ENCODE measurements at regions not wholly inside any gene's neighbourhood (a gene's known extent, or its start where the extent isn't known, plus 50 kb on each side); places are given as distances from the start of the nearest gene placed in this dataset.

DNA sequence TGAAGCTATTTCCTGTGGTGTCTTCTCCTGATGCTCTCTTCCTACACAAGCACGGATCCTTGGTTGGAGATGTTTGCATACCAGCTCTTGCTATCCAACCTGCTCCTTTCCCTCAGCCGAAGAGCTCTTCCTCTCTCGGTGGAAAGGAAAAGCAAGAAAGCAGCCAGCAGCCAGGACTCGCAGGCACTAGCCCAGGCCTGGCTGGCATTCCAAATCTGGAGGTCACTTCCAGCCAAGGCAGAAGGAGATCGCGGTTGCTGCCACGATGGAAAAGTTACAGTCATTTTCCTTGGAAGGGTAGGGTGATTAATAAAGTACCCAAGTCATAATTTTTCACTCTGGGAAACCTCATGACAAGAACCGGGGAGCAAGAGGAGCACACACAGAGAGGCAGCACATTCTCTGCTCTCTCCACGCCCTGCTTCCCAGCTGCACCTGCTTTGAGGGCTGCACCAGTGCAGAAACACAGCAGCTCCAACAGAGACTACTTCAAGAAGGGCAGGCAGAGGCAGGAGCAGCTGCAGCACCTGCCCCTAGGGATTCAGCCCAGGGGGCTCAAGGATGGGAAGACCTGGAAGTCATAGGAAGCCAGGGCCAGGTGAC lies 399.3 kb downstream of the CADM1 start:
- intact Hi-C loops (cut with micrococcal nuclease; ENCODE audit: unreplicated experiment), result no loop called here
- CTCF ChIA-PET, result no interaction called here
- Histone ChIP-seq H3K4me3 (no peak overlapping the region), H4K20me1 (ENCODE audit: insufficient read depth) (no peaks in the 10 kb centered on the region), H3K27ac (no peak overlapping the region), H3K9me2 (ENCODE audit: insufficient read depth) (no peaks in the 10 kb centered on the region), H3K4me2 (no peak overlapping the region), H2AFZ (no peak overlapping the region), H3F3A (ENCODE audit: insufficient read depth, low read depth) (no peaks in the 10 kb centered on the region), H3K27me3 (ENCODE audit: insufficient read depth, low read depth) (0 out of 2 replicates have a peak, but pooled peaks cover 19% of the 10 kb centered on the region), H3K36me3 (ENCODE audit: low read depth) (no peaks in the 10 kb centered on the region), H3K4me1 (replicated peaks; ENCODE audit: insufficient read depth) (no peaks in the 10 kb centered on the region), H3K79me2 (ENCODE audit: low read depth) (no peaks in the 10 kb centered on the region), H3K9me3 (ENCODE audit: insufficient read depth, low read depth) (no peaks in the 10 kb centered on the region)
- POLR2A ChIA-PET (ENCODE audit: unreplicated experiment), result no interaction called here
- no TSS peak for BruUV-seq (replicated peaks)
- no peak for DNase-seq
- TF ChIP-seq EZH2 (IDR thresholded peaks at IDR 0.05; ENCODE audit: low read depth), result no peak
- TF ChIP-seq, protein P1, sequence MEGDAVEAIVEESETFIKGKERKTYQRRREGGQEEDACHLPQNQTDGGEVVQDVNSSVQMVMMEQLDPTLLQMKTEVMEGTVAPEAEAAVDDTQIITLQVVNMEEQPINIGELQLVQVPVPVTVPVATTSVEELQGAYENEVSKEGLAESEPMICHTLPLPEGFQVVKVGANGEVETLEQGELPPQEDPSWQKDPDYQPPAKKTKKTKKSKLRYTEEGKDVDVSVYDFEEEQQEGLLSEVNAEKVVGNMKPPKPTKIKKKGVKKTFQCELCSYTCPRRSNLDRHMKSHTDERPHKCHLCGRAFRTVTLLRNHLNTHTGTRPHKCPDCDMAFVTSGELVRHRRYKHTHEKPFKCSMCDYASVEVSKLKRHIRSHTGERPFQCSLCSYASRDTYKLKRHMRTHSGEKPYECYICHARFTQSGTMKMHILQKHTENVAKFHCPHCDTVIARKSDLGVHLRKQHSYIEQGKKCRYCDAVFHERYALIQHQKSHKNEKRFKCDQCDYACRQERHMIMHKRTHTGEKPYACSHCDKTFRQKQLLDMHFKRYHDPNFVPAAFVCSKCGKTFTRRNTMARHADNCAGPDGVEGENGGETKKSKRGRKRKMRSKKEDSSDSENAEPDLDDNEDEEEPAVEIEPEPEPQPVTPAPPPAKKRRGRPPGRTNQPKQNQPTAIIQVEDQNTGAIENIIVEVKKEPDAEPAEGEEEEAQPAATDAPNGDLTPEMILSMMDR (conservative IDR thresholded peaks at IDR 0.05), result no peak

DNA sequence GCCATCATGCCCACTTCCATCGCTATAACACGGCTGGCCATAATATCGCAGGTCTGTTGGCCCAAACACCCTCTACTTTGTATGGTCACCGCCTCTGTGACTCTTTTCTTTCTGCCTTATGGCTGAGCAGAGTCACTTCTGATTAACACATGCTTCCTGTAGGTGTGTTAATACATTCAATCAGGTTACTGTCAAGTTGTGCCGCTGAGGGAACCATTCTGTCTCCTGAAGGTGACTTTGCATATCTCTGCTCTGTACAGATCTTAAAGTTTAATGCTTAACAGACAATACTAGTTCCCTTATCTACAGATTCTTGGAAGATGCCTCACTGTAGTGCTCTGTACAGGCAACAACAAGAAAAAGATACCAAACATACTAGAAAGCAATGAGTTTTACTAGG lies 393.1 kb downstream of the CADM1 start:
- Histone ChIP-seq H3K4me1 (replicated peaks; ENCODE audit: insufficient read depth) (no peaks in the 10 kb centered on the region), H3K27ac (no peak overlapping the region), H3K9me3 (ENCODE audit: insufficient read depth, low read depth) (no peaks in the 10 kb centered on the region), H3K27me3 (ENCODE audit: insufficient read depth, low read depth) (0 out of 2 replicates have a peak, but pooled peaks cover 8% of the 10 kb centered on the region), H3K79me2 (ENCODE audit: low read depth) (no peaks in the 10 kb centered on the region), H3K4me3 (no peak overlapping the region), H3K4me2 (no peak overlapping the region), H4K20me1 (ENCODE audit: insufficient read depth) (no peaks in the 10 kb centered on the region), H2AFZ (no peak overlapping the region), H3K9me2 (ENCODE audit: insufficient read depth) (no peaks in the 10 kb centered on the region), H3K36me3 (ENCODE audit: low read depth) (no peaks in the 10 kb centered on the region), H3F3A (ENCODE audit: insufficient read depth, low read depth) (no peaks in the 10 kb centered on the region)
- ChIA-PET POLR2A (ENCODE audit: unreplicated experiment) (no interaction called here), CTCF (no interaction called here)
- no peak for TF ChIP-seq EZH2 (IDR thresholded peaks at IDR 0.05; ENCODE audit: low read depth)
- TF ChIP-seq, protein P1 (conservative IDR thresholded peaks at IDR 0.05), result no peak
- DNase-seq, result no peak
- BruUV-seq (replicated peaks), result no TSS peak
- intact Hi-C loops (cut with micrococcal nuclease; ENCODE audit: unreplicated experiment), result no loop called here

DNA sequence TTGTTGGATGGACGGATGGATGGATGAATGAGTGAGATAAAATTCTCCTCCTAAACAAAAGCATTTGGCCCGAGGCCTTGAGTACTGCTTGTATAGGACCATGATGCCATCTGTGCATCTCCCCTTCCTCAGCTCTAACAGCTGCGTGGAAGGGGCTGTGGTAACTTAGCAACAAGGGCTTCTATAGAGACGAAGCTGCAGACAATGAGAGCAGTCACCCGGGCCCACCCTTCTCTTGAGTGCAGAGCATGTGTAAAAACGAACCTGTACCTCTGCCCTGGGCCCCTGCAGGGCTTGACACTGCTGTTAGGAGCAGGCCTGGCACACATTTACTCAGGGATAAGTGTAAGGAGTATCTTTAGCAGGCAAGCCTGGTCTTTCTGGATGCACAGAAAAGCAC lies 391.5 kb downstream of the CADM1 start:
- no TSS peak for BruUV-seq (replicated peaks)
- Histone ChIP-seq H3K36me3 (ENCODE audit: low read depth) (no peaks in the 10 kb centered on the region), H3K4me3 (no peak overlapping the region), H3F3A (ENCODE audit: insufficient read depth, low read depth) (no peaks in the 10 kb centered on the region), H3K27ac (no peak overlapping the region), H3K4me1 (replicated peaks; ENCODE audit: insufficient read depth) (no peaks in the 10 kb centered on the region), H3K27me3 (ENCODE audit: insufficient read depth, low read depth) (0 out of 2 replicates have a peak, but pooled peaks cover 8% of the 10 kb centered on the region), H4K20me1 (ENCODE audit: insufficient read depth) (no peaks in the 10 kb centered on the region), H3K9me3 (ENCODE audit: insufficient read depth, low read depth) (no peaks in the 10 kb centered on the region), H3K79me2 (ENCODE audit: low read depth) (no peaks in the 10 kb centered on the region), H3K4me2 (no peak overlapping the region), H3K9me2 (ENCODE audit: insufficient read depth) (no peaks in the 10 kb centered on the region), H2AFZ (no peak overlapping the region)
- intact Hi-C loops (cut with micrococcal nuclease; ENCODE audit: unreplicated experiment), result no loop called here
- TF ChIP-seq EZH2 (IDR thresholded peaks at IDR 0.05; ENCODE audit: low read depth), result no peak
- TF ChIP-seq, protein P1 (conservative IDR thresholded peaks at IDR 0.05), result no peak
- CTCF ChIA-PET, result no interaction called here
- no peak for DNase-seq
- POLR2A ChIA-PET (ENCODE audit: unreplicated experiment), result no interaction called here

Measured in PC-9 (cell line).